ENCODE measurements at regions not wholly inside any gene's neighbourhood (a gene's known extent, or its start where the extent isn't known, plus 50 kb on each side); places are given as distances from the start of the nearest gene placed in this dataset.

DNA sequence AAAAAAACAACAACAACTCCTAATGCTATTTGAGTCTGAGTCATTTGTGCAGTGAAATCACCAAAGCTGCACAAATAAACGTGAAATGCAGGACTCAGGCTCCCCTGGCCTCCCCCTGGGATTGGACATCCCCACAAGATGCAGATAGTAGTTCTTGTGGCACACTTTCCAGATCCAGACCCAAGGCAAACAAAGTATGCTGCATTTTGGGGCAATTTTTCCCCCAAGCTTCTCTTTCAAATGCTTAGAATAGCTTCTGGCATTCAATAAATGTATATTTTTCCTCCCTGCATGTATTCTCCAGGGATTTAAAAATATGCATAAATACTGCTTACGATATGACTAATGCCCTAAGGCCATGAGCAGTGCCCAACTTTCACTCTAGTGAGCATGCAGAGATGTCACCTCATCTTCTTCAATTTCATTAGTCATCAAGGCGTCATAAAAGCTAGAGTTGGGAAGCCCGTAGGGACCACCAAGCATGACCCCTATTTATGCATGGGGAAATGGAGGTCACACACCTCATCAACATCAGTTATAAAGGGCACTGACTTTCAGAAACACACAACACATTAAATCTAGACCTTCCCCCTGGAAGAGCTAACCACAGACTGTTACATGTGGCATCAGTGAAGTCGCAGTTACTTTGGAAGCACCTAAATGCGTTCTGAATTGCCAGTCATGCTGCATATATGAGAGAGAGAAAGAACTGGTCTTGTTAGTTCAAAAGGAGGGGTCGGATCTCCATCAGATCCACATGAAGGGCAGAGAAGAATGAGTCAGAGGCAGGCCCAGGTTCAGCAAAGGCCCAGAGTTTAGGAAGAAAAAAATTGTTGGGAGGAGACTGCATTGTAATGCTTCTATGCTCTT, 374.1 kb downstream of the LPIN1 start:
- Histone ChIP-seq H3K27ac (ENCODE audit: low read depth, low read length) (no peak overlapping the region), H3K27me3 (ENCODE audit: control insufficient read depth, insufficient read depth, low read length) (no peaks in the 10 kb centered on the region), H3K36me3 (ENCODE audit: control insufficient read depth, insufficient read depth, low read length) (no peaks in the 10 kb centered on the region), H3K9me3 (ENCODE audit: control insufficient read depth, insufficient read depth, low read length) (no peaks in the 10 kb centered on the region), H3K4me1 (ENCODE audit: control insufficient read depth, insufficient read depth, low read length) (no peaks in the 10 kb centered on the region), H3K4me3 (ENCODE audit: low read depth, low read length) (no peak overlapping the region)
- DNase-seq (ENCODE audit: low read depth in 4 of 6, low spot score in 6 of 6) = no peak
- WGBS (ENCODE audit: insufficient coverage) = 84% methylated on average over 5 of the region's 7 CpGs

DNA sequence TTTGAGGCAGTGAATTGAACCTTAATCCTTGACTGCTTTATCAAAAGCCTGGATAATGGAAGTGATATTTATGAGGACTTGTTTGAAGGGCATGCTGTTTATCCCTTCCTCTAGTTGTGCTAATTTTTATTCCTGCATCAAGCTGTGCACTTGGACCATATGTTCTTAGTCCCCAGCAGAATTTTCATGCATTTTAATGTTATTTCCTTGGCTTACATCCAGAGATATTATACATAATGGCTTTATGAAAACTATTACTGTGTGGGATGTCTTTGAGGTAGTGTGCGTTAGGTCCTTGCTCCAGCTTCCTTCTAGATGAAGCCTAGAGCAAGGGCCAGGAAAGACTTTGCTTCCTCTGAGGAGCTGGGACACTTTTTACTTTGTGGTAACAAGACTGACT, 378.4 kb downstream of the LPIN1 start:
- Histone ChIP-seq H3K9me3 (ENCODE audit: control insufficient read depth, insufficient read depth, low read length) (no peaks in the 10 kb centered on the region), H3K36me3 (ENCODE audit: control insufficient read depth, insufficient read depth, low read length) (no peaks in the 10 kb centered on the region), H3K27ac (ENCODE audit: low read depth, low read length) (no peak overlapping the region), H3K27me3 (ENCODE audit: control insufficient read depth, insufficient read depth, low read length) (no peaks in the 10 kb centered on the region), H3K4me3 (ENCODE audit: low read depth, low read length) (no peak overlapping the region), H3K4me1 (ENCODE audit: control insufficient read depth, insufficient read depth, low read length) (no peaks in the 10 kb centered on the region)
- 100% methylated on average over 1 of the region's 1 CpG for WGBS (ENCODE audit: insufficient coverage)
- DNase-seq (ENCODE audit: low read depth in 4 of 6, low spot score in 6 of 6) = peak in 2 of 6 donors; percentile 48 to 68

DNA sequence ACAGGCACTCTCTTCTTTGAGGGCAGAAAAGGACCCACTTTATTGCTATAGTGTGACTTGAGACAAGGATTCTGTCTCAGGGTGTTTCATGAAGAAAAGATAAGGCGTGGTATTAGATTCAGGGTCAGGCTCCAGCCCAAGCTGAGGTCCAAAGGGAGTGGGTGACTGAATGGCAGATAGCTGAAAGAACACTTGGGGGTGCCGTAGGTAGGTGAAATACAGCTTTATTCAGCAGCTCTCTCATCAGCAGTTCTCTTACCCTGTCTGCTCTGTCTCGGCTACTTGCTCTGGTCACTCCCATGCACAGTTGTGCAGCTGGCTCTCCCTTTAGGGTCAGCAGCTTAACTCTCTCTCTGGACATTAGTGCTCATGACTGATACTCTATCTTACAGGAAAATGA, 379.9 kb downstream of the LPIN1 start:
- Histone ChIP-seq H3K4me3 (ENCODE audit: low read depth, low read length) (no peak overlapping the region), H3K36me3 (ENCODE audit: control insufficient read depth, insufficient read depth, low read length) (no peaks in the 10 kb centered on the region), H3K9me3 (ENCODE audit: control insufficient read depth, insufficient read depth, low read length) (no peaks in the 10 kb centered on the region), H3K27ac (ENCODE audit: low read depth, low read length) (no peak overlapping the region), H3K27me3 (ENCODE audit: control insufficient read depth, insufficient read depth, low read length) (no peaks in the 10 kb centered on the region), H3K4me1 (ENCODE audit: control insufficient read depth, insufficient read depth, low read length) (no peaks in the 10 kb centered on the region)
- no peak for DNase-seq (ENCODE audit: low read depth in 4 of 6, low spot score in 6 of 6)
- 90% methylated on average over 3 of the region's 3 CpGs for WGBS (ENCODE audit: insufficient coverage)

DNA sequence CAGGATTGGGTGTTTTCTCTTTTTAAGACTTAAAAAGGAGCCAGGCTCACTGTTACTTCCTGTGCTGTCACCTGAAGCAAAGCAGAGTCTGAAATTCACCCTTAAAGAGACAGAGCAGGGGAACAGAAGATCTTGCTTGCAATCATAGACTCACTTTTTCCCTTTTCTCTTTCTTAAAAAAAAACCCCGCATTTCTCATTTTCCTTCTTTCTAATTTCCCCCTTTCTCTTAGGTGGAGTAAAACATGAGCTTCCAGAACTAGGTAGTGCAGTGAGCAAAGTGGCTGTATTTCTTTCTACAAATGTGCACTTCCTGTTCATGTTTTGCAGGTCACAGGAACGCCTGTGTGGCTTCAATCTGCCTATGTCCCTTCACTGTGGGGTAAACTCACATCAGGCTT, 381.2 kb downstream of the LPIN1 start:
- no peaks in the 10 kb centered on the region for H3K4me1 ChIP-seq (ENCODE audit: control insufficient read depth, insufficient read depth, low read length)
- H3K9me3 ChIP-seq (ENCODE audit: control insufficient read depth, insufficient read depth, low read length) = no peaks in the 10 kb centered on the region
- no peaks in the 10 kb centered on the region for H3K36me3 ChIP-seq (ENCODE audit: control insufficient read depth, insufficient read depth, low read length)
- no peak overlapping the region for H3K27ac ChIP-seq (ENCODE audit: low read depth, low read length)
- no peak overlapping the region for H3K4me3 ChIP-seq (ENCODE audit: low read depth, low read length)
- no peaks in the 10 kb centered on the region for H3K27me3 ChIP-seq (ENCODE audit: control insufficient read depth, insufficient read depth, low read length)
- DNase-seq (ENCODE audit: low read depth in 4 of 6, low spot score in 6 of 6) = no peak
- WGBS (ENCODE audit: insufficient coverage) = 80% methylated on average over 1 of the region's 2 CpGs

DNA sequence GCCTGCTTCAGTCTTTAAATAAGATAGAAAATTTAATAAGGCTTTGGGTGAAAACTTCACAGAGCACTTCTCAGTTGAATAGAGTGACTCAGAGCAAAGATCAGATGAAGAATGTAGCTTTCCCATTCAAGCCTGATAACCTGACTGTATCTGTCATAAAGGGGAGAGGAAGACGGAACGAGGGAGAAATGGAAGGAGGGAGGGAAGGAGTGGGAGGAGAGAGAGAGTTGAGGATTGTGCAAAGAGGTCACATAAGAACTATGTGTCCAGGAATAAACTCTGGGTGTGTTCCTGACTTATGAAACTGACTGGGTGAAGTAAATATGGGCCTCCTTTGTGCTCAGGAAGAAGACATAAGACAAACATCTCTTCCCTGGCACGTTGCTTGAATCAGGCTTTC, 385.5 kb downstream of the LPIN1 start:
- no peak overlapping the region for H3K27ac ChIP-seq (ENCODE audit: low read depth, low read length)
- DNase-seq (ENCODE audit: low read depth in 4 of 6, low spot score in 6 of 6) = no peak
- H3K4me3 ChIP-seq (ENCODE audit: low read depth, low read length) = no peak overlapping the region
- no peaks in the 10 kb centered on the region for H3K36me3 ChIP-seq (ENCODE audit: control insufficient read depth, insufficient read depth, low read length)
- no peaks in the 10 kb centered on the region for H3K4me1 ChIP-seq (ENCODE audit: control insufficient read depth, insufficient read depth, low read length)
- H3K9me3 ChIP-seq (ENCODE audit: control insufficient read depth, insufficient read depth, low read length) = no peaks in the 10 kb centered on the region
- WGBS (ENCODE audit: insufficient coverage) = 85% methylated on average over 3 of the region's 3 CpGs
- no peaks in the 10 kb centered on the region for H3K27me3 ChIP-seq (ENCODE audit: control insufficient read depth, insufficient read depth, low read length)

DNA sequence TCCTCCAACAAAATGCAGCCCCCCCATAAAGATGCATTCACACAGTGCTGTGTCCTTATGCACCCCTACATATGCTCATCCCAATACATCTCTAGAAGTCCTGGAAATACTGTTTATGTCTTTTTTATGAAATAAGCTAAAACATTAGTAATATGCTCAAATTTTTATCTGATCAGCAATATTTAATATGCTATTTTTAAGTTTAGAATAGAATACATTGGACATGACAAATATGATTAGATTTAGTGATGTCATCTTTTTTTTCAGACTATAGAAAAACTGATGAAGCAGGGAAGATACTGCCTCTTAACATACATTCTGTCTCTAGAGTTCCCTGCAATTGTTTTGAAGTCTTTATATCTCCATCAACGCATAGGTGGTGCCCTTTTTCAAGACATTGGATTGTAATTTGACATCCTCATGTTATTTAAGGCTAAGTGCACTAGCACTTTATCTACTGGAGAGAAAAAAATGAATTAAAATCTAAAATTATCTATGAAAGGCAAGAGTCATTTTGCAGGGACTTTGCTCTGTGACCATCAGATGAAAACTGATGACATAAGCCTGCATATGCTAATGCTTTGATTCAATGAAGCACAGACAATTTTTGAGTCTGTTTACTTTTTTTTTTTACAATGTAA, 395.3 kb downstream of the LPIN1 start:
- Histone ChIP-seq H3K9me3 (ENCODE audit: control insufficient read depth, insufficient read depth, low read length) (no peaks in the 10 kb centered on the region), H3K27ac (ENCODE audit: low read depth, low read length) (no peak overlapping the region), H3K4me1 (ENCODE audit: control insufficient read depth, insufficient read depth, low read length) (peaks cover 6% of the 10 kb centered on the region), H3K27me3 (ENCODE audit: control insufficient read depth, insufficient read depth, low read length) (no peaks in the 10 kb centered on the region), H3K36me3 (ENCODE audit: control insufficient read depth, insufficient read depth, low read length) (no peaks in the 10 kb centered on the region), H3K4me3 (ENCODE audit: low read depth, low read length) (no peak overlapping the region)
- peak in 1 of 6 donors; percentile 57 for DNase-seq (ENCODE audit: low read depth in 4 of 6, low spot score in 6 of 6)
- WGBS (ENCODE audit: insufficient coverage) = no CpG with 5 or more reads among the region's 1 CpG

DNA sequence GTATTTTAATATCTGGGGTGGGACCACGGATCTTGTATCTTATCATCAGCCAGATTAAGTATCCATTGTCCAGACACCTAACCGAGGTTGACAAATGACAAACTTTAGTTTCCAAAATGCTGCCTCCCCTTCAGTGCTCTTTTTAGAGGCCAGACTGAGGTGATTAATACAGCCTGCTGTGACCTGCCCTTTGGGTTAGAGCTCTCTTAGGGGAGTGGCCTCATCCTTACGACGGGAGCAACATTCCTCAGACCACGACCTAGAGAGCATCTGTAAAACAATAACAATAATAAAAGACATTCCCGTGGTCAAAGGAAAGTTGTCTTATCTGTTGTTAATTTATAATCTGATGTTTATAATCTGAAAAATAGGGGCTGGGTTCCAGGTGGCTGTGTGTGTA, 405.3 kb downstream of the LPIN1 start:
- DNase-seq (ENCODE audit: low read depth in 4 of 6, low spot score in 6 of 6) = no peak
- Histone ChIP-seq H3K4me1 (ENCODE audit: control insufficient read depth, insufficient read depth, low read length) (no peaks in the 10 kb centered on the region), H3K9me3 (ENCODE audit: control insufficient read depth, insufficient read depth, low read length) (no peaks in the 10 kb centered on the region), H3K27ac (ENCODE audit: low read depth, low read length) (no peak overlapping the region), H3K4me3 (ENCODE audit: low read depth, low read length) (no peak overlapping the region), H3K36me3 (ENCODE audit: control insufficient read depth, insufficient read depth, low read length) (no peaks in the 10 kb centered on the region), H3K27me3 (ENCODE audit: control insufficient read depth, insufficient read depth, low read length) (no peaks in the 10 kb centered on the region)
- WGBS (ENCODE audit: insufficient coverage) = 100% methylated on average over 1 of the region's 6 CpGs

DNA sequence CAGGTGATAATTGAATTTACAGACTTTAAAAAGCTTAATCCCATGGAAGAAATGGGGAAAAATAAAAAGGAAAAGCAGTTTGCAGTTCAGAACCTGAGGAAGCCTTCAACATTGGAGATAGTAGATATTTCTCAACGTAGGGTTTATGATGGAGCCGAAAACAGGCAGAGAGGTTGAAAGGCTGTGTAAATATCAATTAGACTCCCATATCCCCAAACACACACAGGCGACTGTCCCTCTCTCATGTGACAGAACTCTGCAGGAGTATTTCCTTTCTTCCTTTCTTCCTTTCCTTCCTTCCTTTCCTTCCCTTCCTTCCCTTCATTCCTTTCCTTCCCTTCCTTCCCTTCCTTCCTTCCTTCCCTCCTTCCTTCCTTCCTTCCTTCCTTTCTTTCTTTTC, 406.5 kb downstream of the LPIN1 start:
- Histone ChIP-seq H3K9me3 (ENCODE audit: control insufficient read depth, insufficient read depth, low read length) (no peaks in the 10 kb centered on the region), H3K36me3 (ENCODE audit: control insufficient read depth, insufficient read depth, low read length) (no peaks in the 10 kb centered on the region), H3K27me3 (ENCODE audit: control insufficient read depth, insufficient read depth, low read length) (no peaks in the 10 kb centered on the region), H3K27ac (ENCODE audit: low read depth, low read length) (no peak overlapping the region), H3K4me3 (ENCODE audit: low read depth, low read length) (no peak overlapping the region), H3K4me1 (ENCODE audit: control insufficient read depth, insufficient read depth, low read length) (no peaks in the 10 kb centered on the region)
- 80% methylated on average over 1 of the region's 3 CpGs for WGBS (ENCODE audit: insufficient coverage)
- DNase-seq (ENCODE audit: low read depth in 4 of 6, low spot score in 6 of 6) = no peak

DNA sequence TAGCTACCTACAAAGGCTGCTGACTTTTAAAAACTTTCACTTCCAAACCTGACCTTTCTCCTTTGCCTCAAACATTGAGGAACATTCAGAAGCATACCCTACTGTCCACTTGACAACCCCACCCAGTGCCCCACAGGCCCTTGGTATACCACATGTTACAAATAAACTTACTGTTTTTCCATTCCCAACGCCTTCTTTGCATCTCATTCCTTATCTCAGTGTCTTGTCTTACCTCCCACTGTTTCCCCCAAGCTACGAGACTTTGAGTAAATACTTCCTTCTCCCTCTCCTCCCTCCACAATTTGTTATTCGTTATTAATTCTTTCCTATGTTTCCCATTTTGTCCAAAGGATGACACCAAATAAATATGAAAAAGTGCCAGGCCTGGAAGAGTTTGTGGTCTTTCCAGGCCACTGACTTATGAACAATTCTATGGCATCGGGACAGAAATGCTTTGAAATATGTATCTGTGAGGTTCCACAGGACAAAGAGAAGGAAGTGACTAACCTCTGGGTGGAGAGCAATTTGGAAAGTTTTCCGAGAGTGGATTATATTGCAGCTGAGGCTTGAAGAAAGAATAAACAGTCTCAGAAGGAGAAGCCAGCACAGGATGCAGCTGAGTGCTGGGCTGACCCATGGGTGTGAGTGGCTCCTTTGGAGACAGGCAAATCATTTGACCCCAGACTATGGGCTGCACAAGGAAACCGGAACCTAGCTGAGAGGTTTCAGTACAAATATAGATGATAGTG, 409.0 kb downstream of the LPIN1 start:
- no peak for DNase-seq (ENCODE audit: low read depth in 4 of 6, low spot score in 6 of 6)
- H3K27ac ChIP-seq (ENCODE audit: low read depth, low read length) = peak overlapping the region; percentile 29
- no peaks in the 10 kb centered on the region for H3K36me3 ChIP-seq (ENCODE audit: control insufficient read depth, insufficient read depth, low read length)
- no peaks in the 10 kb centered on the region for H3K27me3 ChIP-seq (ENCODE audit: control insufficient read depth, insufficient read depth, low read length)
- WGBS (ENCODE audit: insufficient coverage) = 92% methylated on average over 4 of the region's 6 CpGs
- no peak overlapping the region for H3K4me3 ChIP-seq (ENCODE audit: low read depth, low read length)
- H3K9me3 ChIP-seq (ENCODE audit: control insufficient read depth, insufficient read depth, low read length) = no peaks in the 10 kb centered on the region
- H3K4me1 ChIP-seq (ENCODE audit: control insufficient read depth, insufficient read depth, low read length) = no peaks in the 10 kb centered on the region
